NCI-H2196 treated with DMSO at 0.1 percent for 48 hours (cell line): ENCODE measurements at regions not wholly inside any gene's neighbourhood (a gene's known extent, or its start where the extent isn't known, plus 50 kb on each side); places are given as distances from the start of the nearest gene placed in this dataset.
"Not testable (repeated sequence)": the region's sequence is repeated elsewhere in the genome, so short reads cannot be mapped to it uniquely, and the experiment has no call there.

ENCODE experiments used
- DNase-seq: peaks from one replicate; lab custom pipeline; 2025; ENCODE audit not compliant: unreplicated experiment; lab: John Stamatoyannopoulos, UW

- no peak for DNase-seq
Measured at GRCh38 chr3:115204475-115204874, 57.4 kb upstream of the ZBTB20 start.

- no peak for DNase-seq
Measured at GRCh38 chr3:115208066-115208750, 61.1 kb upstream of the ZBTB20 start.

- DNase-seq = no peak
Measured at GRCh38 chr3:115211810-115212492, 64.9 kb upstream of the ZBTB20 start.

GRCh38 chr3:115212615-115213014 lies 65.5 kb upstream of the ZBTB20 start:
- DNase-seq = no peak

- DNase-seq = not testable (repeated sequence)
Measured at GRCh38 chr3:115213052-115213451, 66.0 kb upstream of the ZBTB20 start.

- DNase-seq = no peak
Measured at GRCh38 chr3:115217292-115217677, 70.2 kb upstream of the ZBTB20 start.

GRCh38 chr3:115217678-115218451 lies 70.8 kb upstream of the ZBTB20 start:
- DNase-seq = peak; percentile 67

GRCh38 chr3:115218859-115219258 lies 71.8 kb upstream of the ZBTB20 start:
- no peak for DNase-seq

- no peak for DNase-seq
Measured at GRCh38 chr3:115224687-115225086, 77.6 kb upstream of the ZBTB20 start.

GRCh38 chr3:115226844-115227445 lies 79.9 kb upstream of the ZBTB20 start:
- DNase-seq = no peak

- no peak for DNase-seq
Measured at GRCh38 chr3:115227461-115227860, 80.4 kb upstream of the ZBTB20 start.

GRCh38 chr3:115228266-115228665 lies 81.2 kb upstream of the ZBTB20 start:
- no peak for DNase-seq

GRCh38 chr3:115232167-115232566 lies 85.1 kb upstream of the ZBTB20 start:
- no peak for DNase-seq

GRCh38 chr3:115233021-115233420 lies 85.9 kb upstream of the ZBTB20 start:
- no peak for DNase-seq

- DNase-seq = no peak
Measured at GRCh38 chr3:115236496-115236895, 89.4 kb upstream of the ZBTB20 start.

- DNase-seq = peak; percentile 92
Measured at GRCh38 chr3:115239717-115240116, 92.6 kb upstream of the ZBTB20 start.

- DNase-seq = no peak
Measured at GRCh38 chr3:115244350-115244749, 97.3 kb upstream of the ZBTB20 start.

- DNase-seq = no peak
Measured at GRCh38 chr3:115245438-115245837, 98.3 kb upstream of the ZBTB20 start.

GRCh38 chr3:115245899-115246298 lies 98.8 kb upstream of the ZBTB20 start:
- DNase-seq = no peak

- DNase-seq = no peak
Measured at GRCh38 chr3:115246461-115247020, 99.5 kb upstream of the ZBTB20 start.

- no peak for DNase-seq
Measured at GRCh38 chr3:115248274-115248673, 101.2 kb upstream of the ZBTB20 start.
